22Rv1 (cell line): ENCODE measurements at regions not wholly inside any gene's neighbourhood (a gene's known extent, or its start where the extent isn't known, plus 50 kb on each side); places are given as distances from the start of the nearest gene placed in this dataset.

Source experiments
- H3K27ac ChIP-seq: fragments of 450-650 bp; 2 replicates; pipeline ENCODE4 v1.5.1; 2017
- ZFX ChIP-seq: fragments of 450-650 bp; IDR thresholded peaks from 2 replicates; pipeline ENCODE4 v1.6.1; 2017; ENCODE audit warnings: antibody characterized with exemption, borderline replicate concordance
- TF ChIP-seq, protein P1 (sequence below): fragments of 450-650 bp; IDR thresholded peaks from 2 replicates; pipeline ENCODE4 v1.5.1; 2017; ENCODE audit warnings: mild to moderate bottlenecking

DNA sequence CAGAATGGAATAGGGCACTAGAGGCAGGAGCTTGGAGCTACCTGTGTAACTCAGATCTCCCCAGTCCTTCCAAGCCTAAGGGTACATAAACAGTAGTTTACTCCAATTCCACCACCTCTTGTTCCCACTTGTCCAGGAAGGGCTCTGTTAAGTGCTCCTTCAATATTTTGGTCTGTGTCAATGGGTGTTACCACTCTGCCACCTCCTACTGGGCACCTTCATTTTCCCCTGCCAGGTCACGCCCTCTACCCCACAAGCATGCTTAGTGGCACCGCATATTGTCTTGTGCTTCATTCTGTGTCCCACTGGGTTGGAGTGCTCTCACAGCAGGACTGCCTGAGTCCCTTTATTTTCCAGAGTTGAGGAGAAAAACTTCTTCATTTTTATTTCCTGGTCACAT, 459.8 kb downstream of the ARHGEF28 start:
- no peak overlapping the region for H3K27ac ChIP-seq
- TF ChIP-seq ZFX: no peak
- TF ChIP-seq, protein P1, sequence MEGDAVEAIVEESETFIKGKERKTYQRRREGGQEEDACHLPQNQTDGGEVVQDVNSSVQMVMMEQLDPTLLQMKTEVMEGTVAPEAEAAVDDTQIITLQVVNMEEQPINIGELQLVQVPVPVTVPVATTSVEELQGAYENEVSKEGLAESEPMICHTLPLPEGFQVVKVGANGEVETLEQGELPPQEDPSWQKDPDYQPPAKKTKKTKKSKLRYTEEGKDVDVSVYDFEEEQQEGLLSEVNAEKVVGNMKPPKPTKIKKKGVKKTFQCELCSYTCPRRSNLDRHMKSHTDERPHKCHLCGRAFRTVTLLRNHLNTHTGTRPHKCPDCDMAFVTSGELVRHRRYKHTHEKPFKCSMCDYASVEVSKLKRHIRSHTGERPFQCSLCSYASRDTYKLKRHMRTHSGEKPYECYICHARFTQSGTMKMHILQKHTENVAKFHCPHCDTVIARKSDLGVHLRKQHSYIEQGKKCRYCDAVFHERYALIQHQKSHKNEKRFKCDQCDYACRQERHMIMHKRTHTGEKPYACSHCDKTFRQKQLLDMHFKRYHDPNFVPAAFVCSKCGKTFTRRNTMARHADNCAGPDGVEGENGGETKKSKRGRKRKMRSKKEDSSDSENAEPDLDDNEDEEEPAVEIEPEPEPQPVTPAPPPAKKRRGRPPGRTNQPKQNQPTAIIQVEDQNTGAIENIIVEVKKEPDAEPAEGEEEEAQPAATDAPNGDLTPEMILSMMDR: no peak

DNA sequence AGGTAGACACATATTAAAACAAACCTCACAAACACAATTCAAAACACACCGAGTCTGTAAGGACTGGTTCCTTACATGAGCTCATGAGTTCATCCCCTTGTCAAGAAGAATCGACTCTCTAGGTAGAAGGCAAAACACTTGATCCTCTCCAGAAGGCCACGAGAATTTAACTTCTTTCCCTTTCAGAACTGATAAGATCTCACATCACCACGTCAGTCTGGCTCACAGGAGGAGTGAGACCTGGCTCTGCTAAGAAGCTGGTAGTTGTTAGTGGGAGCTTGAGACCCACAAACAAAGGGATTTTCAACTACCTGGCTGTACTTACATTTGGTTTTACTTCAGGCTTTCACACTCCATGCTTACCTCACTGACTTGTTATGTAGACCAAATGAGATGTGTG, 459.2 kb downstream of the ARHGEF28 start:
- H3K27ac ChIP-seq: no peak overlapping the region
- no peak for TF ChIP-seq ZFX
- TF ChIP-seq, protein P1: no peak

DNA sequence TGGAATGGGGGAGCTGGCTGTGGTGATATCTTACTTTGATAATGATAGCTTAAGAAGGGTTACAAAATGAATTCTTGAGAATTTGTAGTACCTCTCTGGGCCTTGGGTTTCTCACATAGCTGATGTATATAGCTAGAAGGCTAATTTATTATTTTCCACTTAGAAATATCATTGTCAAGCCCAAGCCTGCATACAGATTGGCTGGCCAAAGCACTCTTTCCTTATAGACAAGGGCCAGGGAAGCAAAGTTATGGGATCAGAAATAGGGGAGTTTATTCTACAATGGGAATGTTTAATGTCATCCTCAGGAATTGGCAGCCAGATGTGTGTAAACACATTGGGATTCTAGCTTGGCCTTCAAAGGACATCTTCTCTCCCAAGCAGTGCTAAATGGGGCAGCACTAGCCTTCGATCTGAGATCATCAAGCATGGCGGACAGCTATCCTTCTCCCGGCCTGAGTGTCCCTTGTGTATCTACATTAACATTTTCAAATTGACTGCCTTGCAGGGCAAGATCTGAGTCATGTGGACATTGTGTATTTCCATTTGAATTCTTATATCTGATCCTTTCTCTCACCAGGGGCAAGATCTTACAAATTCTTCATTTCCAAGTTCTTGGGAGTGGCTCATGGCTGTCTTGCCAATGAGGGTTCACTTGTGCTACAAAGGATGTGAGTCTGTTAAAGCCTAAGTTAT, 457.2 kb downstream of the ARHGEF28 start:
- TF ChIP-seq, protein P1: no peak
- no peak for TF ChIP-seq ZFX

DNA sequence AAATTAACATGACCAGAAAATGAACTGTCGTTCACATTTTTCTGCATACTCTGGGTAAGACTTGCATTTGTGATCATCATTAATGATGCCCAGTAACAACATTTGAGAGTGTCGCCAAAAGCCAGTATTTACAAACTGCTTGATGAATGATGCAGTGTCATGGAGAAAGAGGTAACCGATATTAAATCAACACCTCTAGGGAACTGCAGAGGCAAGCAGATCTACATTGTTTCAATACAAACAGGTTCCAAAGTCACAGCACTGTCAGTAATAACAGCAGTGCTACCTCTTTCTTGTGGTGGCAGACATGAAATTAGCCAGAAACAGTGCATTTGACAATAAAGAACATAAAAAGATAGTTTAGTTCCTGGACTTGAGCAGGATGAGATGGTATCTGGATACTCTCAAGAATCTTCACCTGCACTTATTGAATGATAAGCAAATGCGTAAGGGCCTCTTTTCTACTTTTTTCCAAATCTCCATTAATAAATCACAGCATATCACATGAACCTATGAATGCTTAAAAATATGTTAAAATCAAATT, 456.6 kb downstream of the ARHGEF28 start:
- TF ChIP-seq, protein P1: no peak
- no peak for TF ChIP-seq ZFX

More for the DNA sequence above, 457.2 kb downstream of the ARHGEF28 start:
- no peak overlapping the region for H3K27ac ChIP-seq

DNA sequence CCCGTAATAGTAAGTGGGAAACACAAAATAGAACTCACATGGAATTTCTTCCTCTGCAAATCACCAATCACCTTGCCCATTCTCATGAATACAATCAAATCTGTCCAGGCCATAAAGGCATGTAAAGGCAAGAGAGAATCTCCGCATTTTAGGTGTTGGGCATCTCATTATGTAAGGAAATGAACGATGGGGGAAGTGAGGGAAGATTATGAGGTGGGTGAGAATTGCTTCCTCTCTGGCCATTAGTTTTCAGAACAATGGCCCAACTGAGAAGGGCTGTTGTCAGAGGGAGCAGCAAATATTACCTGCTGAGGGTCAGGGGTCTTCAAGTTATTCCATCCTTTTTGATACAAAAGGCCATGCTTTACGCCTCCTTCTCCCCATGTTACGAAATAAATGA, 455.1 kb downstream of the ARHGEF28 start:
- TF ChIP-seq ZFX: no peak
- TF ChIP-seq, protein P1: no peak
- H3K27ac ChIP-seq: no peak overlapping the region

More for the DNA sequence above, 456.6 kb downstream of the ARHGEF28 start:
- no peak overlapping the region for H3K27ac ChIP-seq

DNA sequence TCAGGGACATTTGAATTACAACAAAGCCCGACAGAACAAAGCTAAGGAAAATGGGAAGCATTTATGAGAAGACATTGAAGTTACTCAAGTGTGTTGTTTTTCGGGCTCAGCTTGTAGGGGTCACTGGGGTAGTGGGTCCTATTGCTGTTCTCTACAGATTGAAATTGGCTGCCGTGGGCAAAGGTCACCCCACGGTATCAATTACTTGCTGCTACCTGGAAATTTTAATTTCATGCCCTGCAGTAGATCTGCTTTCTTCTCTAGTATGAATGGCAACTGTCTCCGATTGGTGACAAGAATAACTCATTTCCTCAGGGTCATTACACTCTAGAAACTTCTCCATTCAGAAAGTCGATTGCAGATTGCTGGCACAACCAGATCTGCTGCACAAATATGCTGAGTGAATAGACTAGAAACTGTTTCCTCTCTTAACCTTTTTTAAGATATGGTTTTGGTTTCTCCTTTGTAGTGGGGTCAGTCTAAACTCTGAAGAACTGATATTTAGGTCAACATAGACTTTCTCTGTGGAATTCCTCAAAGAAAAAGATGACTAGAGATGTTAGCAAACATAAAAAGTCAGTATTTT, 454.1 kb downstream of the ARHGEF28 start:
- no peak overlapping the region for H3K27ac ChIP-seq
- TF ChIP-seq, protein P1: no peak
- no peak for TF ChIP-seq ZFX
